Stomach (tissue), 8 donors: ENCODE measurements at regions not wholly inside any gene's neighbourhood (a gene's known extent, or its start where the extent isn't known, plus 50 kb on each side); places are given as distances from the start of the nearest gene placed in this dataset.

Experiments
- DNase-seq, 2 donors: peaks; one replicate each; pipeline versions ENCODE4 v3.0.0 to v3.0.0-alpha.2; 2013 to 2019
- H3K27ac ChIP-seq, 5 donors: fragments of 200-600 bp in 4 of 5; sonication (generic) in 4 of 5; one replicate each; pipeline ENCODE4 v1.5.1; 2013 to 2019; ENCODE audit warnings: mild to moderate bottlenecking in 1 of 5, moderate library complexity in 1 of 5
- H3K27me3 ChIP-seq, 3 donors: fragments of 200-600 bp; sonication (generic); one replicate each; pipeline ENCODE4 v1.5.1; 2017 to 2019; ENCODE audit warnings: mixed run types in 1 of 3
- H3K36me3 ChIP-seq, 4 donors: fragments of 200-600 bp; sonication (generic); 1 replicate in 3 of 4; 2 replicates in 1 of 4; pipeline ENCODE4 v1.5.1; 2016 to 2019
- H3K4me1 ChIP-seq, 4 donors: fragments of 200-600 bp; sonication (generic); one replicate each; pipeline ENCODE4 v1.5.1; 2016 to 2019
- H3K4me3 ChIP-seq, 4 donors: fragments of 200-600 bp; sonication (generic) in 3 of 4; one replicate each; pipeline ENCODE4 v1.5.1; 2016 to 2019; ENCODE audit warnings: mild to moderate bottlenecking in 1 of 4
- H3K9me3 ChIP-seq, 4 donors: fragments of 200-600 bp; sonication (generic); one replicate each; pipeline ENCODE4 v1.5.1; 2016 to 2019
- EP300 ChIP-seq: sonication (generic); formaldehyde crosslinking; IDR thresholded peaks from one replicate; pipeline ENCODE4 v1.6.1; 2017; ENCODE audit warnings: antibody characterized with exemption
- POLR2A ChIP-seq, 4 donors: fragments of 450-650 bp; IDR thresholded peaks; one replicate each; pipeline ENCODE4 v1.6.1; 2016; ENCODE audit warnings: antibody characterized with exemption in 4 of 4, control low read depth in 2 of 4, mild to moderate bottlenecking in 1 of 4, moderate library complexity in 1 of 4
- POLR2AphosphoS5 ChIP-seq, 3 donors: sonication (generic); formaldehyde crosslinking; IDR thresholded peaks; one replicate each; pipeline ENCODE4 v1.6.1; 2016; ENCODE audit warnings: antibody characterized with exemption in 3 of 3
- WGBS, 5 donors: extraction: QIAGEN DNeasy Blood & Tissue Kit in 3 of 5; methylation state at CpG; one replicate each; pipeline versions ENCODE4 v1.1.5 to v1.1.7; 2013 to 2018; 5-methylcytosine and 5-hydroxymethylcytosine counted together
- intact Hi-C: fragments of 100-400 bp; cut with DNase I; formaldehyde crosslinking; loops from one replicate; pipeline ENCODE4 v1.15.1; 2023; ENCODE audit warnings: low total_unique reads
- TF ChIP-seq, protein P1 (sequence below), 7 experiments: fragments of 450-650 bp in 4 of 7; fragments of 200-600 bp in 3 of 7; sonication (generic) in 3 of 7; IDR thresholded peaks; one replicate each; pipeline ENCODE4 v1.5.1; 2016 to 2019; ENCODE audit warnings: antibody characterized with exemption in 7 of 7, control low read depth in 2 of 7, mild to moderate bottlenecking in 1 of 7
- donor health status: healthy with polysubstance abuse.
- donor health status: Bipolar disorder and iron deficiency.
- donor health status: healthy.

DNA sequence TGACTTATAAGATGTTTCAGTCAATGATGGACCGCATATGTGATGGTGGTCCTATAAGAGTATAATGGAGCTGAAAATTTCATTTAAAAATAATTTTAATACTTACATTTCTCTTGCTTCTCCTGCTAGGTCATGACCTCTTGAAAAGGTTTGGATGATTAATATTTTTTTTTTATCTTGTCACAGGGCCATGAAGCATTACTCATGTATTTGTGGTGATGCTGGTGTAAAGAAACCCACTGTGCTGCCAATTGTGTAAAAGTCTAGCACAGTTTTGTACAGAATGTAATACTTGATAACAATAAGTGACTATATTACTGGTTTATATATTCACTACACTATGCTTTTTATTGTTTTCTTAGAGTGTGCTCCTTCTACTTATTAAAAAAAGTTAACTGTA is 124.2 kb upstream of the CELF4 start:
- H3K36me3 ChIP-seq = no peaks in the 10 kb centered on the region

DNA sequence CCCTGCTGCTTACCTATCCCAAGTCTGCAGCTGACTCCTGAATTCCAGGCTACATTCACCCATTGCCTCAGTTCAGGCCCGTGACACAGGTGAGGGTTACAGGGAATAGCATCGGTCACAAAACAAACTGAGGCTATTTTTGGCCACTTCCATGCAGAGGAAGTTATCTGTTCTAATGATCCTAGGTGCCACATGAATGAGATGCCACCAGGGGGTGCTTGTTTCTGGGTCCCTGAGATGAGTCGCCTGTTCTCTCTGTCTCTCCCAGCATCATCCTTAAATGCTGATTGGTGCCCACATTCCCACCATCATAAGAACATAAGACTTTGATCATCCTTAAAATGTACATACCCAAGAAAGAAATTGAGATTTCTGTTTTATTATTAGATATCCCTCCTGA is 119.0 kb upstream of the CELF4 start:
- Histone ChIP-seq H3K27ac (no peak overlapping the region), H3K4me1 (no peaks in the 10 kb centered on the region), H3K9me3 (no peaks in the 10 kb centered on the region), H3K4me3 (no peak overlapping the region), H3K36me3 (no peaks in the 10 kb centered on the region), H3K27me3 (no peaks in the 10 kb centered on the region)
- no peak for TF ChIP-seq POLR2AphosphoS5 (IDR thresholded peaks at IDR 0.05)
- TF ChIP-seq EP300 = no peak
- TF ChIP-seq, protein P1, sequence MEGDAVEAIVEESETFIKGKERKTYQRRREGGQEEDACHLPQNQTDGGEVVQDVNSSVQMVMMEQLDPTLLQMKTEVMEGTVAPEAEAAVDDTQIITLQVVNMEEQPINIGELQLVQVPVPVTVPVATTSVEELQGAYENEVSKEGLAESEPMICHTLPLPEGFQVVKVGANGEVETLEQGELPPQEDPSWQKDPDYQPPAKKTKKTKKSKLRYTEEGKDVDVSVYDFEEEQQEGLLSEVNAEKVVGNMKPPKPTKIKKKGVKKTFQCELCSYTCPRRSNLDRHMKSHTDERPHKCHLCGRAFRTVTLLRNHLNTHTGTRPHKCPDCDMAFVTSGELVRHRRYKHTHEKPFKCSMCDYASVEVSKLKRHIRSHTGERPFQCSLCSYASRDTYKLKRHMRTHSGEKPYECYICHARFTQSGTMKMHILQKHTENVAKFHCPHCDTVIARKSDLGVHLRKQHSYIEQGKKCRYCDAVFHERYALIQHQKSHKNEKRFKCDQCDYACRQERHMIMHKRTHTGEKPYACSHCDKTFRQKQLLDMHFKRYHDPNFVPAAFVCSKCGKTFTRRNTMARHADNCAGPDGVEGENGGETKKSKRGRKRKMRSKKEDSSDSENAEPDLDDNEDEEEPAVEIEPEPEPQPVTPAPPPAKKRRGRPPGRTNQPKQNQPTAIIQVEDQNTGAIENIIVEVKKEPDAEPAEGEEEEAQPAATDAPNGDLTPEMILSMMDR (IDR thresholded peaks at IDR 0.05) = no peak
- TF ChIP-seq POLR2A (IDR thresholded peaks at IDR 0.05) = no peak
- intact Hi-C loops = no loop called here
- WGBS, 5 donors = 74 to 85% (median 76%) methylated on average over 3 of the region's 3 CpGs
- DNase-seq = no peak

More for the DNA sequence above, 124.2 kb upstream of the CELF4 start:
- H3K9me3 ChIP-seq = no peaks in the 10 kb centered on the region
- H3K27ac ChIP-seq = no peak overlapping the region
- WGBS, 5 donors = 61 to 98% (median 98%) methylated on average over 1 of the region's 1 CpG
- TF ChIP-seq, protein P1 (IDR thresholded peaks at IDR 0.05) = no peak
- no peak for TF ChIP-seq POLR2AphosphoS5 (IDR thresholded peaks at IDR 0.05)
- no peak for TF ChIP-seq EP300
- no peak for TF ChIP-seq POLR2A (IDR thresholded peaks at IDR 0.05)
- no peak overlapping the region for H3K4me3 ChIP-seq
- intact Hi-C loops = no loop called here
- H3K27me3 ChIP-seq = no peaks in the 10 kb centered on the region
- DNase-seq = no peak
- H3K4me1 ChIP-seq = no peaks in the 10 kb centered on the region

DNA sequence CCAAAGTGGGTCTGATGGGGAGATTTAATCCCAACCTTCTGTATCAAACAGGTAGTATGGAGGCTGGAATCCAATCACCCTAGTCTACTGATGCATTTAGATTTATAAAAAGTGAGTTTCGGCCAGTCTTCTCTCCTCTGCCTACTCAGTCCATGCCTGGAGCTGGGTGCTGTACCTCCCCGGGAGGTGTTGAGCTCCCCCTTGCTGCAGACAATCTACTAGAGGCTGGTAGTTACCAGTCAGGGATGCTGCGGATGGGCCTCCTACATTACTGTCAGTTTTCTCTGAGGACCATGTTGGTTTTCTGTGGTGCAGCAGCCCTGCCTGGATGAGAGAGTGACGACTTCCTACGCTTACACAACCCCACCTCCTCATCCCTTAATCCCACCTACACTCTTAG is 118.6 kb upstream of the CELF4 start:
- Histone ChIP-seq H3K4me1 (no peaks in the 10 kb centered on the region), H3K27ac (no peak overlapping the region), H3K4me3 (no peak overlapping the region), H3K36me3 (no peaks in the 10 kb centered on the region), H3K27me3 (no peaks in the 10 kb centered on the region), H3K9me3 (no peaks in the 10 kb centered on the region)
- TF ChIP-seq EP300 (no peak), POLR2AphosphoS5 (IDR thresholded peaks at IDR 0.05) (no peak), POLR2A (IDR thresholded peaks at IDR 0.05) (no peak)
- TF ChIP-seq, protein P1 (IDR thresholded peaks at IDR 0.05) = no peak
- no peak for DNase-seq
- 72 to 87% (median 83%) methylated on average over 5 of the region's 5 CpGs for WGBS, 5 donors
- intact Hi-C loops = no loop called here

DNA sequence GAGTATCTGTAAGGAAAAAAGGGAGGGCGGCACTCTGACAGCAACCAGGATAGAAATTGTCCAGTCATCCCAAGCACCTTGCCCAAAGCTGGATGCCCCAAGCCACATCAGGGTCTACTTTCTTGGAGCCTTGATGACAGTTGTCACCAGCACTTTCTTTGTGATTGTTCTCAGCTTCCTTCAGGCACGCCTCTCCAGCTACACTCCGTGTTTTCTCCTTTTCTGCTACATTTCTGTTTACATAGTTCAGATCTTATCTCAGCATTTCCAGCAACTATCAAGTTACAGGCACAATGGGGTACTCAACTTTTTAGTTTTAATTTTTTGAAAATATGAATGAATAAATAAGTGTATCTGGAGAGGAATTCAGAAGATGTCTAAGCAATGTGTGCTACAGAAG is 115.3 kb upstream of the CELF4 start:
- TF ChIP-seq, protein P1 (IDR thresholded peaks at IDR 0.05) = no peak
- no peak for TF ChIP-seq POLR2A (IDR thresholded peaks at IDR 0.05)
- TF ChIP-seq EP300 = no peak
- no peak for TF ChIP-seq POLR2AphosphoS5 (IDR thresholded peaks at IDR 0.05)
- intact Hi-C loops = no loop called here
- Histone ChIP-seq H3K27me3 (no peaks in the 10 kb centered on the region), H3K4me3 (no peak overlapping the region), H3K4me1 (no peaks in the 10 kb centered on the region), H3K9me3 (peaks cover 0 to 5% (median 0%) of the 10 kb centered on the region in 4 donors), H3K36me3 (no peaks in the 10 kb centered on the region), H3K27ac (no peak overlapping the region)
- no peak for DNase-seq
- 39 to 52% (median 48%) methylated on average over 3 of the region's 3 CpGs for WGBS, 5 donors
